NCI-H187 treated with DMSO at 0.1 percent for 48 hours (cell line): ENCODE measurements at regions not wholly inside any gene's neighbourhood (a gene's known extent, or its start where the extent isn't known, plus 50 kb on each side); places are given as distances from the start of the nearest gene placed in this dataset.

ENCODE experiments used
- DNase-seq: peaks from one replicate; lab custom pipeline; 2025; lab: John Stamatoyannopoulos, UW

DNA sequence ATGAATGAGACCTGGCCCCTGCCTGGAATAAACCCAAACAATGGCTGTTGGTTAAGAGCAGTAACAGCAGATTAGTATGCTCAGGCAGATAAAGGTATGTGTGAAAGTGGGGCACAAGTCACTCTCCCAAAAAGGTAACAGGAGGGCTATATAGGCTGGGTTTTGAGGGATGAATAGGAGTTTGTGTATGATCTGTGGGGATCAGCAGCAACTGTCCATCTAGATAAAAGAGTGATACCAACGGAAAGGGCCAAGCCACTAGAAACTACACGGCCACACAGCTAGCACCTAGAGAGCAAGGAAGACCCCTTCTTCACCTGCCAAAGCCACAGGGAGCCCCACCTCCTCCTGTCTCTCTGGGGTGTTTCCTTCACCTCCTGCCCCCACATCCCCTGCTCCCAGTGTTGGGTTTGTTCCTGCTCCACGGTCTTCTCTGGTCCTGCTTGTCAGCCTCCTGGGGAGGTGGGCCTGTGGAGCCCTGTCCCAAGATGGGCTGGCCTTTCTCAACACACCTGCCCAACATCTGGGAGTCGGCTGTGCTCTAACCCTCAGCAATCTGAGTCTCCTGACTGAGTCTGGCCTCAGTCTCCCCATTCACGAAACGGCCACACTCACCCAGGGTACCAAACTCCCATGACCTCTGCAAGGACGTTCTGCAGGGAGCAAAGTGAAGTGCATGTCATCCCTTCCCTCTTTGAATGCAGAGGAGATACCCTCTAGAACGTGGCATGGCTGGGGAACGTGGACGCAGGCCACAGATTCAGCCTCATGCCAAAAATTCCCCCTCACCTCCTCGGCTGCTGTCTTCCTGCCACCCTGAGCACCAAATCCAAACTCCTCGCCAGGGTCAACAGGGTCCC, 108.2 kb downstream of the NCOR2 start:
- no peak for DNase-seq

DNA sequence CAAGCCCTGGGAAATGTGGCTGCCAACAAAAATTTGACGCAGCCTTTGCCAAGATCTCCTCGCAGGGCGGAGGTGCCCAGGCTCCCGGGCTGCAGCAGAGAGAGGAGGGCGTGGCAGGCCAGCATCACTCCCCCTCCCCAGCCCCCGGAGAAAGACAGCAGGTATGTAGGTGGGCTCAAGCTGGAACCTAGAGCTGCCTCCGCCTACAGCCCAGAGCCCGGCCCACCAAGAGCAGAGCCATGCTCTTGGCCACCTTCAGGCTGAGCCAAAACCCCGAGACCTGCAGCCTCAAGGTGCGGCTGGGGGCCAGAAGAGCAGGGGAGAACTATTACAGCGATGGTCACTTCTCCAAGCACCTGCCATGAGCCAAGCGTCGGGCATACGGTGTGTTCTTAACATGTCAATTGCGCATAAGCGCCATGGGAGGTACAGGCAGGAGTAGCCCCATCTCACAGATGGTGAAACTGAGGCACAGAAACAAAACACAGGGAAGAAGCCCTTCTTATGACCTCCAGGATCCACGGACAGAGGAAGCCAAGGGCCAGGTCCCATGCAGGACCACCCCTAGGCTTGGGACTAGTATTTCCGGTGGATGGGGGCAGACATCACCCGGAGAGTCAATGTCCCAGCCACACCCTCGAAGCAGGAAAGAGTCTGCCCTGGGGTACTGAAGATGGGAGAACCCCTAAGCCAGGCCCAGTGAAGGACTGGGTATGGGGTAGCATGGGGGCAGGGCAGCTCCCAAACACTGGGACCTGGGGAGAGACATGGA, 109.0 kb downstream of the NCOR2 start:
- DNase-seq: no peak

DNA sequence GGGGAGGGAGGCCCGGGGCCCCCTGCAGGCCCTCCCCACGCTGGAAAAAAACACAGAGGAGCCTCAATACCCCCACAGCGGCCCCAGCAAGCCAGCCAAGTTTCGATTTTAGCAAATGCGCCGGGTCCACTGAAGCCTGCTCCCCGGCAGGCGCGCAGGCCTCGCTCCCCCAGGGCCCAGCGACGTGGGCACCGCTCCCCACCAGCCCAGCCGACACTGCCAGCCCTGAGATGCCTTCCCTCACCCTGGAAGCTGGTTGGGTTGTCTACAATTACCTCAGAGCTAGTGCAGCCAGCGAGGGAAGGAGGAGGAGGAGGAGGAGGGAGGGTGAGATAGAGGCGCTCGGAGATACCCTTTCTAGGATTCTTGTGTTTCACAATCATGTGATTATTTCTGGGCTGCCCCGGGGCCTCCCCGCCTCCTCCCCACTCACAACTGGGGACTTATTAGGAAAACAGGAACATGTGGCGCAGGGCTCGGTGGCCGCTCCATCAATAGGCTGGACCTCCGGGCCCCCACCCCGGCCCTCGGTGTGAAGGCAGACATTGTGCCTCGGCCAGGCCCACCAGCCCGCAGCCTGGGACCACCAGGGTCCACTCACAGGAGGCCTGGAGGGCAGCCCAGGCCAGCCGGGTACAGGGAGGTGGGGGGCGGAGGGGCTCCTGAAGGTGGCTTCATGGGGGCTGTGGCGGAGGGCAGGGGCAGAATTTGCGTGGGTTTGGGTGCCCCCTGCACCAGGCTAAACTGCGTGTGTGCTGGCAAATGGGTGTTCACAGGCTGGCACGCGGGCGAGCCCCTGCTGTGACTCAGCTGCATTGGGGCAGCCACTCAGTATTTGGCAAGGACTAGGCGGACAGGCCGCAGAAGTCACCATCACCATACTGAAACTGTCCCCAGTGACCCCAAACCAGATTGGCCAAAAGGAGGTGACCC, 109.9 kb downstream of the NCOR2 start:
- DNase-seq: no peak

DNA sequence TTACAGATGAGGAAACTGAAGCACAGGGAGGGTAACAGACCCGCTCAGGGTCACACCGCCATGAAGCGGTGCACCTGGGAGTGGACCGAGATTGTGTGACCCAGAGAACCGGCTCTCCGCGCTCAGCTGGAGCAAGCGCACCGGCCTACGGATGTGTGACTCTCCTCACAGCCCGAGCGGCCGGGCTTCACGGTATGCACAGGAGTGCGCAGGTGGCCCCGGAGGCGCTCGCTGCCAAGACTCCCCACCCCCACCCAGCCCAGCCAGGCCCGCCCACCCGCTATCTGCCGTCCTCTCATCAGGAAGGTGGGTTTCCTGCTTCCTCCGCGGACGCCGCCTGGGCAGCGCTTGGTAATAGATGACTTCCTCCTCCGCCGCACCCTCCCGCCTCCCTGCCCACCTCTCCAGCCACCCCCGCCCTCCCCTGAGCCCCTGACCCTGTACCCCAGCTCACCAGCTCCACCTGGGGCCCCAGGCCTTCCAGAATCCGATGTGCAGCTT, 110.7 kb downstream of the NCOR2 start:
- DNase-seq: no peak

- DNase-seq: no peak
Observed at GRCh38 chr12:124456133-124456651, 111.2 kb downstream of the NCOR2 start.

GRCh38 chr12:124455336-124455735, 112.1 kb downstream of the NCOR2 start:
- DNase-seq: no peak

DNA sequence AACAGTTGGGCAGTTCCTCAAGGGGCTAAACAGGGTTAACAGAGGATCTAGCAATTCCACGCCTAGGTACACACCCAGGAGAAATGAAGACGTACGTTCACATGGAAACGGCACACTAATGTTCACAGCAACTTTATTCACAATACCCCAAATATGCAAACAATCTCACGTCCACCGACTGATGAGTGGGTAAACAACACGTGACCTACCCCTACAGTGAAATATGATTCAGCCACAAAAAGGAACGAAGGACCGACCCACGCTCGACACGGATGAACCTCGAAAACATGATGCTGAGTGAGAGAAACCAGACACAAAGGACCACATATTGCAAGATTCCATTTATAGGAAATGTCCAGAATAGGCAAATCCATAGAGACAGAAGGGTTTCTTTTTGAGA, 112.7 kb downstream of the NCOR2 start:
- DNase-seq: no peak

- DNase-seq: no peak
Observed at GRCh38 chr12:124454352-124454725, 113.1 kb downstream of the NCOR2 start.

GRCh38 chr12:124453419-124454351, 113.7 kb downstream of the NCOR2 start:
- DNase-seq: no peak

- DNase-seq: no peak
Observed at GRCh38 chr12:124452576-124453331, 114.7 kb downstream of the NCOR2 start.

- DNase-seq: no peak
Observed at GRCh38 chr12:124451637-124452243, 115.7 kb downstream of the NCOR2 start.

DNA sequence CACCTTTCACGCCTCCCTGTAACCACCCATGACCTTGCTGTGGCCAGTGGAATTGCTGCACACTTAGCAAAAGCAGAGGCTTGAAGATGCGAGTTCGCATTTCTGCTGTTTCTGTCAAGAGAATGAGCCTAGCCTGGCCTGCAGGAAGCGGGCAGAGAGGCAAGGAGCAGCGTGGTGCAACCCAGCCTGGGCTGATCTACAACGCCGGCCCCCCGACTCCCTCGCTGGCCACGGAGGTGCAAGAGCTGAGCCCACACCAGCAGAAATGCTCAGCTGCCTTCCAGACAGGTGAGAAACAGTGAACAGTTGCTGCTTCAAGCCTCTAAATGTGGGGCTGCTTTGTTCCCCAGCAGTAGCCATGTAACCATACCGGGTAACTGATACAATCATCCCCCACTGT, 116.4 kb downstream of the NCOR2 start:
- no peak for DNase-seq

GRCh38 chr12:124450376-124450750, 117.0 kb downstream of the NCOR2 start:
- DNase-seq: no peak

DNA sequence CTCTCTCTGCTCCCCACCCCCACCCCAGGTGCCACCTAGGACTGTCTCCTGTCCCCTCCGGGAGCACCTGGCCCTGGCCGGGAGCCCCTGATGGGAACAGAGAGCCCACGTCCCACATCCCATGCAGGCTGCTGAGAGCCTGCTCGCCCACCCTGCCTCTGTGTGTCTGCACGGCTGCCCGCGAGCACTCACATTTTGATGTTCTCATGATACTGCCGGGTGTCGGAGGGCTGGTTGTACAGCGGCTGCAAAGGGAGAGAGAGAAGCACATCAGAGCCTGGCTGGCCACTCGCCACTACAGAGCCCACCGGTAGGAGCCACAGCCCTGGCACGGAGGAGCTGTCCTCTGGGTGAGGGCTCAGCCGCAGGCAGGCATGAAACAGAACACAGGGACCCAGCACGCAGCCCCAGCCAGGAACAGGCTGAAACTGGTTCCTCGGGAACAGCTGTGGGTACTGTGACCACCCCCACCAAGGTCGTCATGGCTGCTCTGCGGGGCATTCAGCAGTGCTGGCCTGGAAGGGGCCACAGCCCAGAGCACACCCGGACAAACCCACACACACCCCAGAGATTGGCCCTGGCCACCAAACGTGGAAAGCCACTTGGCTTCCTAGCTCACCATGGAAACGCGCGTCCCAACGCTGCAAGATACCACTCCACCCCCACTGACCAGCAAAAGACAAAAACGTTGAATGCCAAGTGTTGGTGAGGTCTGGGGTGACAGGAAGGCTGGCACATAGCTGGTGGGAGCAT, 117.6 kb downstream of the NCOR2 start:
- DNase-seq: no peak

DNA sequence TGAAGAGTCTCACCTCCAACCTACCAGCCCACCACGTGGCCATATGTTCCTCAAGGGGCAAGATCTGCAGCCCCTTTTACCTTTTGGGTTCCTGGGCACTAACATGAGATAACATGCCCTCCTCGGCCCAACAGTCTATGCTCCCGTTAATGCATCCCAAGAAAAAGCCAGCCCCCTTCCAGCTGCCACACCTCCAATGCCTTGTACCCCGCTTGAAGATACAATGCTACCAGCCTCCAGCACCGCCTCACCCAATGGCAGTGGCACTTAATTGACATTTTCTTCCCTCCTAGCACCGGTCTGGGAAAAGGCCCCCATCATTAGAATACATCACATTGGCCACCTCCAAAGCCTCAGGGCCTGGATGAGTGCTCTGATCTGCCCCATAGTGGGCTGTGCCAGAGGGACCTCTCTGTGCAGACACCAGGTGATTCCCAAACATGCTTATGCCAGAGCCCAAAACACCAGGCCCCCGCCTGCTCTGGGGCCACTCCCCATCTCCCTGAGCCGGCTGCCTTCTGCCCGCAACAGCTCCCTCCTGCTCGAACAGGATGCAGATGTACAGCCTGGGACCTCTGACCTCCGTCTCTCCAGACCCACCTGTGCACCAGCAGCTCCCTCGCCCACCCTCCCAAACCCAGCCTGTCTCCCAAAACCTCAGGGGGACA, 118.3 kb downstream of the NCOR2 start:
- DNase-seq: no peak

DNA sequence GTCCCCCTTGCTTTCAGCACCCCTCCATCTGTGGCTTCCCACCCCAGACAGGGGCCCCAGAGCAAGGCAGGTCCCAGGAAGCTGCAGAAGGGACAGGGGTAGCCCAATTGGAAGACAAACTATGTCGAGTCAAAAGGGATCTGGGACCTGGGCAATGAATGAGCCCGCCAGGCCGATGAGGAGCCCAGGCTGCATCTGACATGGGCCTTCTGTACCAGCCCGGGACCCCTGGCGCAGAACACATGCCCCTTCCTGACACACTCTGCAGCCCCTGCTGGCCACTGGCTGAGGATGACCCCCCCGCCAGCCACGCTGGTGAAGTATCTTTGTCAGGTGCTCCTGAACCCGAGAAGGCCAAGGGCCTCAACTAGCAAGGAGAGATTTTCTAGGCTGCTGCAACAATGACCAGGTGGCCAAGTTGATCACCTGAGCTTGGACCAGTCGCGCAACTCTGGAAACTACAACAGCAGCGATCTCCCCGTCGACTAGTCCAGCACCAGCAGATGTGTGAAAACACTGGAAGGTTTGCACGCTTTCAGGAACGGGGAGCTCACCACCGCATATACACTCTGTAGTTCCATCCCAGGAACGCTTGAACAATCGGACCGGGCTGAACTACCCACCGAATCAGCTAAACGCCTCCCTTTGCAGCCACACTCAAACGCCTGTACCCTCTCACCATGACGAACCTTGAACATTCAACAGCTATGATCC, 119.0 kb downstream of the NCOR2 start:
- DNase-seq: no peak

DNA sequence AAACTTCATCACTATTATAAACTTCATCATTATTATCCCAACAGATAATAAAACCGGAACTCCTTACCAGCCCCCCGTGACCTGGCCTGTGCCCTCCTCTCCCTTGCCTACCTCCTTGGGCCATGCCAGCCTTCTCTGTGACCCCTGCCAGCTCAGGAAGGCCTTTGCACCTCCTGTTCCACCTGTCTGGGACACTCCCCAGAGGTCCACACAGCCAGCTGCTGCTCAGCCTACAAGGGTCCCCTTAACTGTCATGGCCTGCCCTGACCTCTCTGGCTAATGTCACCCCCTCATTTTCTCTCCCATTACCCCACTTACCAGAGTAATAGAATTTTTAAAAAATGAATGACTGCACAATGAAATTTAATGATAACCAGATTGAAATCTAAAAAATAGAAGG, 121.0 kb downstream of the NCOR2 start:
- DNase-seq: no peak

- no peak for DNase-seq
Observed at GRCh38 chr12:124445826-124446225, 121.6 kb downstream of the NCOR2 start.
